ENCODE measurements at regions not wholly inside any gene's neighbourhood (a gene's known extent, or its start where the extent isn't known, plus 50 kb on each side); places are given as distances from the start of the nearest gene placed in this dataset.

GRCh38 chr4:84269536-84270044 is 229.5 kb downstream of the NKX6-1 start:
- Mint-ChIP-seq H3K4me1 (no peaks in the 10 kb centered on the region), H3K27me3 (ENCODE audit: insufficient read depth, low read depth, poor library complexity) (no peaks in the 10 kb centered on the region), H3K27ac (no peak overlapping the region), H3K9me3 (no peaks in the 10 kb centered on the region), H3K36me3 (ENCODE audit: low read depth) (no peaks in the 10 kb centered on the region), H3K4me3 (no peak overlapping the region)
- Histone ChIP-seq H3K4me2 (no peak overlapping the region), H3K36me3 (ENCODE audit: insufficient read depth) (no peaks in the 10 kb centered on the region), H3K27me3 (ENCODE audit: insufficient read depth) (no peaks in the 10 kb centered on the region), H3K9me2 (ENCODE audit: insufficient read depth) (no peaks in the 10 kb centered on the region), H3K4me1 (ENCODE audit: insufficient read depth) (no peaks in the 10 kb centered on the region), H3F3A (replicated peaks; ENCODE audit: low read depth) (no peaks in the 10 kb centered on the region), H3K27ac (ENCODE audit: low read depth) (no peak overlapping the region), H3K79me2 (replicated peaks; ENCODE audit: insufficient read depth) (no peaks in the 10 kb centered on the region), H4K20me1 (replicated peaks; ENCODE audit: insufficient read depth) (no peaks in the 10 kb centered on the region), H2AFZ (no peak overlapping the region), H3K4me3 (no peak overlapping the region)
- TF ChIP-seq ZNF331 (CRISPR knock-in tag; IDR thresholded peaks at IDR 0.05; ENCODE audit: low read depth) (no peak), ZNF114 (CRISPR knock-in tag; IDR thresholded peaks at IDR 0.05) (no peak), NANOG (IDR thresholded peaks at IDR 0.05; ENCODE audit: borderline replicate concordance) (no peak), JUNB (IDR thresholded peaks at IDR 0.05; ENCODE audit: unreplicated experiment) (no peak), STAT1 (IDR thresholded peaks at IDR 0.05; ENCODE audit: unreplicated experiment) (no peak), EZH2phosphoT487 (IDR thresholded peaks at IDR 0.05; ENCODE audit: unreplicated experiment) (no peak), POLR2AphosphoS5 (IDR thresholded peaks at IDR 0.05; ENCODE audit: low read depth) (no peak)
- no peak for ATAC-seq
- DNase-seq (ENCODE audit: low spot score) = no peak

DNA sequence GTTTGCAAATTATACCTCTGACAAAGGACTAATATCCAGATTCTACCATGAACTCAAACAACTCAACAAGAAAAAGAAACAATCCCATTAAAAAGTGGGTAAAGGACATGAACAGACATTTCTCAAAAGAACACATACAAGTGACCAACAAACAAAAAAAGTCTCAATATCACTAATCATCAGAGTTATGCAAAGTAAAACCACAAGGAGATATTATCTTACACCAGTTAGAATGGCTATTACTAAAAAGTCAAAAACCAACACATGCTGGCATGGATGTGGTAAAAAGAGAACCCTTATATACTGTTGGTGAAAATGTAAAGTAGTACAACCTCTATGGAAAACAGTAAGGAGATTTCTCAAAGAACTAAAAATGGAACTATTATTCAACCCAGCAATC is 234.4 kb downstream of the NKX6-1 start:
- Histone ChIP-seq H3F3A (replicated peaks; ENCODE audit: low read depth) (no peaks in the 10 kb centered on the region), H3K9me2 (ENCODE audit: insufficient read depth) (no peaks in the 10 kb centered on the region), H3K4me2 (no peak overlapping the region), H3K79me2 (replicated peaks; ENCODE audit: insufficient read depth) (no peaks in the 10 kb centered on the region), H3K27me3 (ENCODE audit: insufficient read depth) (no peaks in the 10 kb centered on the region), H2AFZ (no peak overlapping the region), H3K4me1 (ENCODE audit: insufficient read depth) (no peaks in the 10 kb centered on the region), H4K20me1 (replicated peaks; ENCODE audit: insufficient read depth) (no peaks in the 10 kb centered on the region), H3K27ac (ENCODE audit: low read depth) (no peak overlapping the region), H3K4me3 (no peak overlapping the region), H3K36me3 (ENCODE audit: insufficient read depth) (no peaks in the 10 kb centered on the region)
- Mint-ChIP-seq H3K4me1 (peaks cover 2% of the 10 kb centered on the region; the same call in 1 of the 3 replicates), H3K9me3 (peaks cover 8% of the 10 kb centered on the region; the same call in 2 of the 3 replicates), H3K27ac (no peak overlapping the region), H3K36me3 (ENCODE audit: low read depth) (peaks cover 2% of the 10 kb centered on the region; the same call in 2 of the 3 replicates), H3K4me3 (no peak overlapping the region), H3K27me3 (ENCODE audit: insufficient read depth, low read depth, poor library complexity) (no peaks in the 10 kb centered on the region)
- ATAC-seq (no peak), DNase-seq (ENCODE audit: low spot score) (no peak)
- TF ChIP-seq ZNF114 (CRISPR knock-in tag; IDR thresholded peaks at IDR 0.05) (no peak), EZH2 (IDR thresholded peaks at IDR 0.05; ENCODE audit: low read depth, unreplicated experiment) (no peak), STAT1 (IDR thresholded peaks at IDR 0.05; ENCODE audit: unreplicated experiment) (no peak), NANOG (IDR thresholded peaks at IDR 0.05; ENCODE audit: borderline replicate concordance) (no peak), CTCF (conservative IDR thresholded peaks at IDR 0.05; ENCODE audit: low read depth in 2 of 2) (no peak), ZNF331 (CRISPR knock-in tag; IDR thresholded peaks at IDR 0.05; ENCODE audit: low read depth) (no peak), POLR2AphosphoS5 (IDR thresholded peaks at IDR 0.05; ENCODE audit: low read depth) (no peak), JUNB (IDR thresholded peaks at IDR 0.05; ENCODE audit: unreplicated experiment) (no peak), EZH2phosphoT487 (IDR thresholded peaks at IDR 0.05; ENCODE audit: unreplicated experiment) (no peak), ETS1 (IDR thresholded peaks at IDR 0.05) (no peak)
- TF ChIP-seq, protein P1, sequence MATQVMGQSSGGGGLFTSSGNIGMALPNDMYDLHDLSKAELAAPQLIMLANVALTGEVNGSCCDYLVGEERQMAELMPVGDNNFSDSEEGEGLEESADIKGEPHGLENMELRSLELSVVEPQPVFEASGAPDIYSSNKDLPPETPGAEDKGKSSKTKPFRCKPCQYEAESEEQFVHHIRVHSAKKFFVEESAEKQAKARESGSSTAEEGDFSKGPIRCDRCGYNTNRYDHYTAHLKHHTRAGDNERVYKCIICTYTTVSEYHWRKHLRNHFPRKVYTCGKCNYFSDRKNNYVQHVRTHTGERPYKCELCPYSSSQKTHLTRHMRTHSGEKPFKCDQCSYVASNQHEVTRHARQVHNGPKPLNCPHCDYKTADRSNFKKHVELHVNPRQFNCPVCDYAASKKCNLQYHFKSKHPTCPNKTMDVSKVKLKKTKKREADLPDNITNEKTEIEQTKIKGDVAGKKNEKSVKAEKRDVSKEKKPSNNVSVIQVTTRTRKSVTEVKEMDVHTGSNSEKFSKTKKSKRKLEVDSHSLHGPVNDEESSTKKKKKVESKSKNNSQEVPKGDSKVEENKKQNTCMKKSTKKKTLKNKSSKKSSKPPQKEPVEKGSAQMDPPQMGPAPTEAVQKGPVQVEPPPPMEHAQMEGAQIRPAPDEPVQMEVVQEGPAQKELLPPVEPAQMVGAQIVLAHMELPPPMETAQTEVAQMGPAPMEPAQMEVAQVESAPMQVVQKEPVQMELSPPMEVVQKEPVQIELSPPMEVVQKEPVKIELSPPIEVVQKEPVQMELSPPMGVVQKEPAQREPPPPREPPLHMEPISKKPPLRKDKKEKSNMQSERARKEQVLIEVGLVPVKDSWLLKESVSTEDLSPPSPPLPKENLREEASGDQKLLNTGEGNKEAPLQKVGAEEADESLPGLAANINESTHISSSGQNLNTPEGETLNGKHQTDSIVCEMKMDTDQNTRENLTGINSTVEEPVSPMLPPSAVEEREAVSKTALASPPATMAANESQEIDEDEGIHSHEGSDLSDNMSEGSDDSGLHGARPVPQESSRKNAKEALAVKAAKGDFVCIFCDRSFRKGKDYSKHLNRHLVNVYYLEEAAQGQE (IDR thresholded peaks at IDR 0.05; ENCODE audit: unreplicated experiment) = no peak

Measured in GM23338 (cell line).